Tibial artery (tissue), 4 donors: ENCODE measurements at regions not wholly inside any gene's neighbourhood (a gene's known extent, or its start where the extent isn't known, plus 50 kb on each side); places are given as distances from the start of the nearest gene placed in this dataset.

Experiments used
- DNase-seq, 2 donors: peaks; one replicate each; pipeline ENCODE4 v3.0.0-alpha.2; 2019
- H3K27ac ChIP-seq, 2 donors: fragments of 200-600 bp; sonication (generic) in 1 of 2; 1 replicate in 1 of 2; 2 replicates in 1 of 2; pipeline ENCODE4 v1.5.1; 2018 to 2019; ENCODE audit warnings: mild to moderate bottlenecking in 1 of 2
- H3K27me3 ChIP-seq, 2 donors: fragments of 200-600 bp; sonication (generic) in 1 of 2; one replicate each; pipeline versions ENCODE4 v1.5.1 to v1.6.0; 2016 to 2019
- H3K36me3 ChIP-seq, 3 donors: fragments of 200-600 bp; sonication (generic) in 2 of 3; one replicate each; pipeline ENCODE4 v1.5.1; 2016 to 2019; ENCODE audit warnings: mild to moderate bottlenecking in 2 of 3
- H3K4me1 ChIP-seq, 4 donors: fragments of 200-600 bp; sonication (generic) in 2 of 4; 1 replicate in 3 of 4; 2 replicates in 1 of 4; pipeline ENCODE4 v1.5.1; 2016 to 2019
- H3K4me3 ChIP-seq, 2 donors: fragments of 200-600 bp; sonication (generic) in 1 of 2; 1 replicate in 1 of 2; 2 replicates in 1 of 2; pipeline ENCODE4 v1.5.1; 2018 to 2019; ENCODE audit warnings: mild to moderate bottlenecking in 2 of 2
- H3K9me3 ChIP-seq, 3 donors: fragments of 200-600 bp; sonication (generic) in 1 of 3; one replicate each; pipeline ENCODE4 v1.5.1; 2016 to 2019
- intact Hi-C: fragments of 100-400 bp; cut with DNase I; formaldehyde crosslinking; loops from one replicate; pipeline ENCODE4 v1.15.0; 2023; ENCODE audit warnings: low total_unique reads
- TF ChIP-seq, protein P1 (sequence below), 2 experiments: fragments of 200-600 bp in 1 of 2; fragments of 450-650 bp in 1 of 2; IDR thresholded peaks; one replicate each; pipeline ENCODE4 v1.5.1; 2017 to 2019; ENCODE audit warnings: antibody characterized with exemption in 2 of 2, mild to moderate bottlenecking in 1 of 2, moderate library complexity in 1 of 2

GRCh38 chr2:76330865-76331264, 620.1 kb upstream of the GCFC2 start:
- DNase-seq: no peak
- no peaks in the 10 kb centered on the region for H3K27me3 ChIP-seq
- intact Hi-C loops: no loop called here
- no peaks in the 10 kb centered on the region for H3K4me1 ChIP-seq
- H3K9me3 ChIP-seq: no peaks in the 10 kb centered on the region
- TF ChIP-seq, protein P1, sequence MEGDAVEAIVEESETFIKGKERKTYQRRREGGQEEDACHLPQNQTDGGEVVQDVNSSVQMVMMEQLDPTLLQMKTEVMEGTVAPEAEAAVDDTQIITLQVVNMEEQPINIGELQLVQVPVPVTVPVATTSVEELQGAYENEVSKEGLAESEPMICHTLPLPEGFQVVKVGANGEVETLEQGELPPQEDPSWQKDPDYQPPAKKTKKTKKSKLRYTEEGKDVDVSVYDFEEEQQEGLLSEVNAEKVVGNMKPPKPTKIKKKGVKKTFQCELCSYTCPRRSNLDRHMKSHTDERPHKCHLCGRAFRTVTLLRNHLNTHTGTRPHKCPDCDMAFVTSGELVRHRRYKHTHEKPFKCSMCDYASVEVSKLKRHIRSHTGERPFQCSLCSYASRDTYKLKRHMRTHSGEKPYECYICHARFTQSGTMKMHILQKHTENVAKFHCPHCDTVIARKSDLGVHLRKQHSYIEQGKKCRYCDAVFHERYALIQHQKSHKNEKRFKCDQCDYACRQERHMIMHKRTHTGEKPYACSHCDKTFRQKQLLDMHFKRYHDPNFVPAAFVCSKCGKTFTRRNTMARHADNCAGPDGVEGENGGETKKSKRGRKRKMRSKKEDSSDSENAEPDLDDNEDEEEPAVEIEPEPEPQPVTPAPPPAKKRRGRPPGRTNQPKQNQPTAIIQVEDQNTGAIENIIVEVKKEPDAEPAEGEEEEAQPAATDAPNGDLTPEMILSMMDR (IDR thresholded peaks at IDR 0.05): no peak
- H3K4me3 ChIP-seq: no peak overlapping the region
- no peaks in the 10 kb centered on the region for H3K36me3 ChIP-seq
- no peak overlapping the region for H3K27ac ChIP-seq

GRCh38 chr2:76326636-76327035, 615.9 kb upstream of the GCFC2 start:
- Histone ChIP-seq H3K4me3 (no peak overlapping the region), H3K4me1 (no peaks in the 10 kb centered on the region), H3K27ac (no peak overlapping the region), H3K36me3 (no peaks in the 10 kb centered on the region), H3K27me3 (no peaks in the 10 kb centered on the region), H3K9me3 (no peaks in the 10 kb centered on the region)
- DNase-seq: no peak
- intact Hi-C loops: no loop called here
- TF ChIP-seq, protein P1 (IDR thresholded peaks at IDR 0.05): no peak

DNA sequence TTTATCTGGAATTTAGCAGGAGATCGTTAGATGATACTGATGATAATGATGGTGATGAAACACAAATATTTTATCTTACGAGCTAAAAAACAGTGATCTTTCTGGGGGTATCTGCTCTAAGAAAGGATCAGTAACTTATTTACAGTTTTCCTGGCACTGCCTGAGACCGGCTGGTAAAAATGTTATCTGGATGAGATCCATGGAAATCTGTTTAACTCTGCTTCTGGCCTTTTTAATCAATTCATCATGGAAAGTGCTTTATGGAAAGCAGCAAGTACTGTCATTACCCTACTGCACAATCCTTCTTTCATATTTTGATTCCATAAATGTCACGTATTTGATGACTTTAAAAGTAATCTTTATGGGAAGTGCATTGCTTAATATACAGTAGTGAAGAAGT, 612.7 kb upstream of the GCFC2 start:
- no peaks in the 10 kb centered on the region for H3K36me3 ChIP-seq
- TF ChIP-seq, protein P1 (IDR thresholded peaks at IDR 0.05): no peak
- intact Hi-C loops: no loop called here

DNA sequence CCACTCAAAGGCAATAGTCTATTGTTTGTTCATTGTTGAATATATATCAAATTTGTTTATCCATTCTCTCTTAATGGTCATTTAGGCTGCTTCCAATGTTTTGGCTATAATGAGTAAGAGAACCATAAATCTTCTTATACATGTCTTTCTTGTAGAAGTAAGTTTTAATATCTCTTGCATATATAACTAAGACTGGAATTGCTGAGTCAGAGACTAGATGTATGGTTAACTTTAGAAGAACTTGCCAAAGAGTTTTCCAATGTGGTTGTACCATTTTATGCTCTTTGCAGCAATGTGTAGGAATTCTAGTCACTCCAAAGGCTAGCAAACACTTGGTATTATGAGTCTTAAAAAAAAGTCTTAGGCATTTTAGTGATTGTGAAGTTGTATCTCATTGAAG, 610.0 kb upstream of the GCFC2 start:
- Histone ChIP-seq H3K27ac (no peak overlapping the region), H3K4me1 (peaks cover 0 to 5% (median 0%) of the 10 kb centered on the region in 4 donors), H3K9me3 (no peaks in the 10 kb centered on the region), H3K36me3 (no peaks in the 10 kb centered on the region), H3K27me3 (no peaks in the 10 kb centered on the region), H3K4me3 (no peak overlapping the region)
- intact Hi-C loops: no loop called here
- DNase-seq: no peak
- TF ChIP-seq, protein P1 (IDR thresholded peaks at IDR 0.05): no peak

More for the DNA sequence above, 612.7 kb upstream of the GCFC2 start:
- Histone ChIP-seq H3K4me1 (peaks cover 0 to 5% (median 0%) of the 10 kb centered on the region in 4 donors), H3K27me3 (no peaks in the 10 kb centered on the region), H3K9me3 (no peaks in the 10 kb centered on the region), H3K4me3 (no peak overlapping the region), H3K27ac (no peak overlapping the region)
- no peak for DNase-seq

DNA sequence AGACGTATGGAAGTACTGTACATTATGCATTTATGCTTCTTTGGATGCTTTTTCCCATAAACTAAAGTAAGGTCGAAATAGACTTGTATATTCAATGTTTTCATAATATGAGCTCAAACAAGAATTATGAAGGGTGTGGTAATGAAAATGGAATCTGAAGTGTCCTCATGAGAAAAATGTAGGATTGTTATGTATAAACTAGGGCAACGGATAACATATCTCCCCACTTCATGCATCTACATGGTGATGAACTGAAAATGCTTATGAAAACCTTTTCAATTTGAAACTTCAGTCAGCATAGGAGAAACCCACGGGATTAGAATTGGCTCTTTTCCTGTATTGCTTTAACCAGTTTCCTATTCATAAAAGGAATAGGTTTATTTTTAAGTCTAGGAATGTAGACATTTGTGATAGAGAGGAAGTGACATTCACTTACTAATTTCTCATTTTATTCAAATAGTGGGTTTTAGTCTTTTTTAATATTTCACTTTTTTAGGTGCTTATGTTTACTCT, 608.2 kb upstream of the GCFC2 start:
- intact Hi-C loops: no loop called here
- H3K9me3 ChIP-seq: no peaks in the 10 kb centered on the region
- no peak overlapping the region for H3K27ac ChIP-seq
- TF ChIP-seq, protein P1 (IDR thresholded peaks at IDR 0.05): no peak
- no peak for DNase-seq
- H3K4me3 ChIP-seq: no peak overlapping the region
- peaks cover 0 to 5% (median 0%) of the 10 kb centered on the region in 4 donors for H3K4me1 ChIP-seq
- no peaks in the 10 kb centered on the region for H3K27me3 ChIP-seq
- H3K36me3 ChIP-seq: no peaks in the 10 kb centered on the region

DNA sequence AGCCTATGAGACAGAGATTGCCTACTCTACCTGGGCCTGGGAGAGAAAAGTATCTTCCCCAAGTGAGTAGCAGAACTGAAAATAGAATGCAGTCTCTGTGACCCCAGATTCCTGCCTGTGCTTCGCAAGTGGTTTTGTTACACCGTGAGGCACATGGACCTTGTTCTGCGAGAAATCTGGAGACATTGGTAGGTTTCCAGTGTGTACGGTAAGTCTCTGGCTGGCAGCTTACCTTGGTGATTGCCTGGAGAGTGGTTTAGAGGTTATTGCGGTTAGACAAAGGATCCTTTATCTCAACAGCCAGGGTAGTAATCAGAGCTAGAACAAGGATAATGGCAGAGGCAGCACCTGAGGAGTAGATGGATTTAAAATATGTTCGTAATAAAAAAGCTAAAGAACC, 606.0 kb upstream of the GCFC2 start:
- intact Hi-C loops: no loop called here
- no peaks in the 10 kb centered on the region for H3K36me3 ChIP-seq
- peaks cover 0 to 5% (median 0%) of the 10 kb centered on the region in 4 donors for H3K4me1 ChIP-seq
- H3K9me3 ChIP-seq: no peaks in the 10 kb centered on the region
- H3K27ac ChIP-seq: no peak overlapping the region
- H3K4me3 ChIP-seq: no peak overlapping the region
- TF ChIP-seq, protein P1 (IDR thresholded peaks at IDR 0.05): no peak
- no peak for DNase-seq
- H3K27me3 ChIP-seq: no peaks in the 10 kb centered on the region
